Stomach smooth muscle (tissue), 2 donors: ENCODE measurements at regions not wholly inside any gene's neighbourhood (a gene's known extent, or its start where the extent isn't known, plus 50 kb on each side); places are given as distances from the start of the nearest gene placed in this dataset.

Source experiments
- H3K27ac ChIP-seq: one replicate; pipeline ENCODE4 v1.7.0; 2013; ENCODE audit warnings: mild to moderate bottlenecking, low read length, inconsistent platforms
- H3K27me3 ChIP-seq, 2 donors: one replicate each; pipeline ENCODE4 v1.7.0; 2013; ENCODE audit warnings: low read length in 2 of 2; ENCODE audit not compliant: insufficient read depth in 2 of 2, control insufficient read depth in 1 of 2
- H3K36me3 ChIP-seq, 2 donors: one replicate each; pipeline ENCODE4 v1.7.0; 2013; ENCODE audit warnings: low read length in 2 of 2; ENCODE audit not compliant: control insufficient read depth in 2 of 2, insufficient read depth in 2 of 2
- H3K4me1 ChIP-seq: one replicate; pipeline ENCODE4 v1.7.0; 2013; ENCODE audit warnings: low read length; ENCODE audit not compliant: control insufficient read depth, insufficient read depth
- H3K4me3 ChIP-seq, 2 donors: one replicate each; pipeline ENCODE4 v1.7.0; 2013; ENCODE audit warnings: low read length in 2 of 2
- H3K9ac ChIP-seq, 2 donors: one replicate each; pipeline ENCODE4 v1.7.0; 2013; ENCODE audit warnings: low read length in 2 of 2, mild to moderate bottlenecking in 1 of 2
- H3K9me3 ChIP-seq, 2 donors: one replicate each; pipeline ENCODE4 v1.7.0; 2013; ENCODE audit warnings: low read length in 2 of 2; ENCODE audit not compliant: control insufficient read depth in 2 of 2
- donor health status: healthy.
- donor health status: Pancreatic carcinoma.

DNA sequence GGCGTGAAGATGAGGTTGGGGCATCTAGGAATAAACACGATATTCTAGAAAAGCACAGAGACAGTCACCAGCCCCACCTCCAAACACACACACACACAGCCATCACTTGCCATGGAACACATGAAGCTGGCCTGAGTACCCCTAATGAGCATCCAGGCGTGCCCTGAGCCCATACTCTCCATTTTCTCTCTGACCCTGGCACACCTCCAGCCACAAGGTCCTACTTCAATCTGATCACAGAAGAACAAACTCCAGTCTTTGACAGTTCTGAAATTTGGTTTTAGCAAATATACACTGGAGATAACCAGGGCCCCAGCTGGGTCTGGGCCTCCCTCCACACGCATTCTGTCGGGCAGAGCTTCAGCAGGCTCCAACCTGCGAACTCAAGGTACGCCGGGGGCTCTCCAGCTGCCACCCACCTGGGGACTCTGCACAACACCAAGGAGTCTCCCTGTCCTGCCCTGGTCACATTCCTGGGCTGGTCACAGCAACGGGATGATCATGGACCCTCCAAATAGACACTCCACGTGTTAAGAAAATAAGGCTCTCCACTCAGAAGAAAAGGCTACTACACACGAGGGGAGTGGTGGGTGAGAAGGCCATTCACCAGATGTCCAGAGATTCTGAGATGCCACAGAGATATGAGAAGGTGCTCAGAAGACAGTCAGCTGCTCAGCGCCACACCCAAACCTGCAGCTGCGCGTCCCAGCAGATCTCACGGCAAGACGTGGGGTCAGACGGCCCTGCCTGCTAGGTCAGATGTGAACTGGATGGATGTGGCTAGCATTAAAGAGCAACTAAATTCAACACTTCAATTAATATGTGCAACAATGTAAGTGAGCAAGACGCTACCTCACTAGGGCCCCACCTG is 57.0 kb upstream of the PNMA1 start:
- no peak overlapping the region for H3K9ac ChIP-seq
- peak overlapping the region in 1 of 2 donors; percentile 44 for H3K4me3 ChIP-seq

DNA sequence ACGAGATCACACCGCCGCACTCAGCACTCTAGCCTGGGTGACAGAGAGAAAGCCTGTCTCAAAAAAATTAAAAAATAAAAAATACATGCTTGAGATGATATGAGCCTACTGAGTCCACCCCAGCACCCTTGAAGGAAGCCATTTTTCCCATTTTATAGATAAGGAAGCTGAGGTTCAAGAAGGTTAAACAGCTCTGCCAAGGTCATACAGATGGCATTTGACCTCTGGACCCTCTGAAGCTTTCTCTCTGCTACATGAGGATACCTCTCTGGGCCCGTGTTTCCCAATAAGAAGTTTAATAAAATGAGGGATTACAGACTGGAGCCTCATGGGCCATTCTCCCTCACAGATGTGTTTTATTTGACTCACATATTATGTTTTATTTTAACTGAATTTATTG is 53.9 kb upstream of the PNMA1 start:
- Histone ChIP-seq H3K4me1 (peaks cover 69% of the 10 kb centered on the region), H3K27me3 (no peaks in the 10 kb centered on the region), H3K9me3 (no peaks in the 10 kb centered on the region), H3K9ac (no peak overlapping the region), H3K36me3 (no peaks in the 10 kb centered on the region), H3K27ac (no peak overlapping the region), H3K4me3 (no peak overlapping the region)

More for the DNA sequence above, 57.0 kb upstream of the PNMA1 start:
- H3K36me3 ChIP-seq: no peaks in the 10 kb centered on the region
- H3K9me3 ChIP-seq: no peaks in the 10 kb centered on the region
- no peaks in the 10 kb centered on the region for H3K27me3 ChIP-seq
- H3K4me1 ChIP-seq: peaks cover 63% of the 10 kb centered on the region
- H3K27ac ChIP-seq: peak overlapping the region; percentile 58

DNA sequence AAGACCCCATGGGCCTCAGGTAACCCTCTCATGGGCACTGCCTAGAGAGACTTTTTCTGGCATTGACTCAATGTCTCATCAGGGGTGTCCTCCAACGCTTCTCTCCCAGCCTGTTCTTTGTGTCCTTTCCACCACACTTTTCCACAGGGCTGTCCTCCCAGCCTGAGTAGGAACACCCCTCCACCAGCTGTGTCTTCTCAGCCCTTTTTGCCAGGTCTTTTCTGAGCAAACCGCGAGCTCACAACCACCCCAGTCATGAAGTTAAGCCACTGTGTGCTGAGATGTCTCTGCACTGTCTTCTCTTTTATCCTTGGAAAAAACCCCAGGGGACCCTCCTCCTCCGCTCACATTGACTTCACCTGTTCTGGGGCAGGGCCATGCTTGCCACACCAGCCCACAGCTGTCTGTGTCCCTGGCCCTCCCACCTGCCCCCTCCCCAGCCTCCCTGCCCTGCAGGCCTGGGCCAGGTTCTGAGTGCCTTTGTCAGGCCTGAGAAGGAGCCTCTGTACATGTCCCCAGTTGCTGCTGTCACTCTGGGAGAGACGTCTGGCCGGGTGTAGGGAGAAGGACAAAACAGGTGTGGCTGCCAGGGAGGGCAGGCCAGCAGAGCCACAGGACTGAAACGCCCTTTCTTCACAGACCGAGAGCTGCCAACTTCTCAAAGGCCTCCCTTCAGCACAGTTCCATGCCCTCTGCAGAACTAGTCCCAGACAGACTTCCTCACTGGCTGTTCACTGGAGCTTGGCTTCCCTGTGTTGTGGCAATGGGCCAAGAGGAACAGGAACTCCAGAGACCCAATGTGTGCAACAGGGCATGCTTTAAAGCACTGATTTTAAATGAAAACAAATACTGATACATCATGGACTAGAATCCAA is 50.5 kb upstream of the PNMA1 start:
- peak overlapping the region in 1 of 2 donors; percentile 15 for H3K4me3 ChIP-seq
- H3K27ac ChIP-seq: no peak overlapping the region
- peaks cover 78% of the 10 kb centered on the region for H3K4me1 ChIP-seq
- H3K27me3 ChIP-seq: no peaks in the 10 kb centered on the region
- no peaks in the 10 kb centered on the region for H3K9me3 ChIP-seq
- H3K9ac ChIP-seq: no peak overlapping the region
- H3K36me3 ChIP-seq: no peaks in the 10 kb centered on the region
